NCI-H1092 treated with DMSO at 0.1 percent for 48 hours (cell line): ENCODE measurements at regions not wholly inside any gene's neighbourhood (a gene's known extent, or its start where the extent isn't known, plus 50 kb on each side); places are given as distances from the start of the nearest gene placed in this dataset.
"Not testable (repeated sequence)": the region's sequence is repeated elsewhere in the genome, so short reads cannot be mapped to it uniquely, and the experiment has no call there.

Experiments used
- DNase-seq: peaks from one replicate; lab custom pipeline; 2025; lab: John Stamatoyannopoulos, UW

DNA sequence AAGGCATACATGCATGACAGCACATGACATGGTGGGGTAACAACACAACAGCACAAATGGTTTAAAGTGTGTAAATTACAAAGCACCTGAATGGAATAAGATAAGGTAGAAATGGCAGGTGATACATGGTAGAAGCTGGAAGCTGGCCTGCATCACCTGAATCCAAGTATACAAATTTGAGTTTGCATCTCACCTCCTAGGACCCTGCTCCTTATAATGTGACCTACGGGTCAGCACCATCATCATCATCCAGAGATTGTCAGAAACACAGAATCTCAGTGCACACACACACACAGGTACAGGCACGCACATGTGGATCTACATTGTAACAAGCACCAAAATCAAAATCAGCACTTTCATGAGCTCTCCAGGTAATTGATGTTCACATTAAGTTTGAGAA, 1048.2 kb upstream of the AUTS2 start:
- DNase-seq, result no peak

GRCh38 chr7:68550635-68551034, 1047.6 kb upstream of the AUTS2 start:
- no peak for DNase-seq

- no peak for DNase-seq
Measured at GRCh38 chr7:68556537-68556936, 1041.7 kb upstream of the AUTS2 start.

DNA sequence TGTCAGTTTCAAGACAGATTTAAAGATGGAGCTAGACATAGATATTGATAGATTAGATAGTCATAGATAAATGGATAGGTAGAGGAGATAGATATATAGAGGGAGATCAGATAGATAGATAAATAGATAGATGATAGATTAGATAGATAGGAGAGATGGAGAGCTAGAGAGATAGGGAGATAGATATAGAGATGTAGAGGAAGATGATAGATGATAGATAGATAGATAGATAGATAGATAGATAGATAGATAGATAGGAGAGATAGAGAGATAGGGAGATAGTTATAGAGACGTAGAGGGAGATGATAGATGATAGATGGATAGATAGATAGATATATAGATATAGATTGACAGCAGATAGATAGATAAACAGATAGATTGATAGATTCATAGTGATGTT, 1038.8 kb upstream of the AUTS2 start:
- DNase-seq, result no peak

DNA sequence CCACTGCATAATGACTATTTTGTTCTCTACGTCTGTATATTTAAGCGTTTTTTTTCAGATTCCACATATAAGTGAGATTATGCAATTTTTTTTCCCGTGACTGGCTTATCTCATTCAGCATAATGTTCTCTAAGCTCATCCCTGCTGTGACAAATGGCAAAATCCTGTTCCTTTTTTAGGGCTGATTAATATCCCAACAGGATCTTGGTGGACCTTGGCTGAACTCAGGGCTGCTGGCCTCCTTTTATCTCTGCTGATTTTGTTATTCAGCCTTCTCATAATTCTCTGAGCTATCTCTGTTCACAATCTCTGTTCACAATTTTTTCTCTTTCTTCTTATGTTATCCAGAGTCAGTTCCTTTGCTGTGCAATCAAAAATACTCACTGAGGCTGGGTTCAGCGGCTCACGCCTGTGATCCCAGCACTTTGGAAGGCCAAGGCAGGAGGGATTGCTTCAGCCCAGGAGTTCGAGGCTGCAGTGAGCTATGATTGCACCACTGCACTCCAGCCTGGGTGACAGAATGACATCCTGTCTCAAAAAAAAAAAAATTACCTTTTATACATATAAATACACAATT, 1035.9 kb upstream of the AUTS2 start:
- no peak for DNase-seq

DNA sequence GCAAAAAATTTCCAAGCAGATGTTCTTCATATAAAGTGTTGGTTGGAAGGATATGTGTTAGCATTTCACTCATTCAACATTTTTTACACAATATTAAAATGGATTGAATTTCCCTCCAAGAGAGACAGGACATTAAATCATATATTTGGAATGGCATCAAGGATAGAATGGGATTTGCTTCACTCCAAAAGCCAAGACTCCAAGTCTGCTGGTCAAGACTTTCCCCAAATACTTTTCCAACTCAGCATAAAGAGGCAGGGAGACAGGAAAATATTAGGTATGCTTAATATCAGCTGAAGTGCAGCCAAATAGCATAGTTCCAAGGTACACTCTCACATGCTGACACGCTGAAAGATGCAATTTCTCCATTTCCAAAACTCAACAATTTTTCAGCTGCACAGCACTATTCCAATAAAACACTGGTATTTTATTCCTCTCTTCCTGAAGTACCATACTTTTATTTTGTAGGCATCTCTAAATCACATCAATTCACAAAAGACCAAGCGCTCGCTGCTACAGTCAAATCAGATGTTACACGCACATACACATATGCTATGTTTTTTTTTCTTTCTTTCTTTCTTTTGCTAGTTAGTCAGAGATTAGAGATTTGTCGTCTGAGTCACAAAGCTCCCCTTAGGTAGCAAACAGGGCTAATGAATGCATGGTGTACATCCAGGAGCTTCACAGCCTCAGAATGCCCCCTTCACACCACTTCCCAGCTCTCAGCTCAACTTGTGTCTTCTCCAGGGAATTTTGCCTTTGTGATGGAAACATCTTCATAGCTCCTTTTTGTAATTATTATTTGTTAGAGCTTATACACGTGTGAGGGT, 1033.8 kb upstream of the AUTS2 start:
- no peak for DNase-seq

GRCh38 chr7:68571286-68571685, 1027.0 kb upstream of the AUTS2 start:
- no peak for DNase-seq

DNA sequence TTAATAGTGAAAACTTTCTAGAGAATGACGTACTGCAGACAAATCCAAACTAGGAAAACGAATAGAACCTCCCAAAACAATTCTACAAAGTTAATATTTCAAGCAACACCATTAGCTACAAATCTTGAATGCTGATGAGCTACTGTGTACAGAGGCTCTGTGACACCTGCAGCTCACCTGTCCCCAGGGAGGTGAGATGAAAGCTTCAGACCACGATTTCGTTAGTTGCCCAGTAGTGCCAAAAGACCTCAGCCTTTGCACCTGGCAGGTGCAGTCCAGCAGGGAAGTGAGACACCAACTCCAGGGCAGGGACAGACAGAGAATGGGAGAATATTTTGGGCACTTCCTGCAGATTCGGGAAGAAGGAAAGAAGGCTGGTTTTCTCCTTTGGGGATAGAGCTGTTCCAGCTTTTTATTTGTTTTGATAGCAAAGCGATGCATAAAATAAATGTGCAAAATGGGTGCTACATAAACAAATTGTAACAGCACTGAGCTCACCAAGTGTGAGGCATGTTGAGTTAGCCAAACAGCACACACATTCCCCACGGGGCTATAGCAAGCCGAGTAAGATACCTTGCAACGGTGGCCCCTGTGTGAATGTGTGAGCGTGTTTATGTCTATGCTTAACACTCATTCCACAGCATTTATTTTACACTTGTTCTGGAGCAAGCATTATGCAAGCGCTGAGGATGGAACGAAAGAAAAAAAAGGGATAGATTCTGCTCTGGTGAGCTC, 1024.8 kb upstream of the AUTS2 start:
- peak; percentile 20 for DNase-seq

DNA sequence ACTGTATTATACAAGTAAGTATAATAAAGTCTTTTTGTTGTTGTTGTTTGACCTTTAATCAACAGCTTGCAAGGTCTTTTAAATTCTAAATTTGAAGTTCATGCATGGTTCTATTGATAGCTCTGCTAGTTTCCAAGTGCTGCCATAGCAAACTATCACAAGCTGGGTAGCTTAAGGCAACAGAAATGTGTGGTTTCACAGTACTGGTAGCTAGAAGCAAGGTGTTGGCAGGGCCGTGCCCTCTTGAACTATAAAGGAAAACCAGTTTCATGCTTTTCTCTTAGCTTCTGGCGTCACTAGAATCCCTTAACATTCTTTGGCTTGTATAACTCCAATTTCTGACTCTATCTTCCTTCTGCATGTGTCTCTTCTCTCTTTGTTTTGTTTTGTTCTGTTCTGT, 1021.9 kb upstream of the AUTS2 start:
- no peak for DNase-seq

DNA sequence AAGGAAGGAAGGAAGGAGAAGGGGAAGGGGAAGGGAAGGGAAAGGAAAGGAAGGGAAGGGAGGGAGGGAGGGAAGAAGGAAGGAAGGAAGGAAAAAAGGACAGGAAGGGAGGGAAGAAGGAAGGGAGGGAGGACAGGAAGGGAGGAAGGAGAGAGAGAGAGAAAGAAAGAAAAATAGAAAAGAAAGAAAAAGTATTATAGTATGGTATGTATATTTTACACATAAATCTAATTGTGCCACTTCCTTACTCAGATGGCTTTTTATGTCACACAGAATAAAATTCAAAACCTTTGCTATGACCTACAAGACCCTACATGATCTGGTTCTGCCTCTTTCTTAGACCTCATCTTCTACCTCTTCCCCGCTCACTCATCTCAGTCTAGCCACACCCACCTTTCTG, 1016.9 kb upstream of the AUTS2 start:
- no peak for DNase-seq

- DNase-seq, result no peak
Measured at GRCh38 chr7:68587599-68587998, 1010.7 kb upstream of the AUTS2 start.

- peak; percentile 53 for DNase-seq
Measured at GRCh38 chr7:68601826-68602225, 996.4 kb upstream of the AUTS2 start.

- no peak for DNase-seq
Measured at GRCh38 chr7:68604541-68604940, 993.7 kb upstream of the AUTS2 start.

DNA sequence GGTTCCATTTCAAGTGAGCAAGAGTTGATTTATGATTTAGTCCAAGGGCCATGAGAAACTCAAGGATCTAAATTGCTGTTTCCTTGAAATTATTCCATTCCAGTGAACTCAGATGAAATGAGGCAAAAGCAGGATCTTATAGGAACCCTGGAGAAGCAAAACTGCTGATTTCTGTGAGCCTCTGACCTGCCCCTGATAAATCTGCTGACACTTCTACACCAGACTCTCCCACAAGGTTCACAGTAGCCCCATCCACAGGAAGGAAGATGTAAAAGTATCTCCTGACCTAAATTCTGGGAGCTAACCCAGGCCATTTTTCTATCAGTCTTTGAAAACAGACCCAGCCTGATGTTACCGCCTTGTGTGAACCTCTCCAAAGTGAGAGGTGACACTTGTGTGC, 987.6 kb upstream of the AUTS2 start:
- no peak for DNase-seq

DNA sequence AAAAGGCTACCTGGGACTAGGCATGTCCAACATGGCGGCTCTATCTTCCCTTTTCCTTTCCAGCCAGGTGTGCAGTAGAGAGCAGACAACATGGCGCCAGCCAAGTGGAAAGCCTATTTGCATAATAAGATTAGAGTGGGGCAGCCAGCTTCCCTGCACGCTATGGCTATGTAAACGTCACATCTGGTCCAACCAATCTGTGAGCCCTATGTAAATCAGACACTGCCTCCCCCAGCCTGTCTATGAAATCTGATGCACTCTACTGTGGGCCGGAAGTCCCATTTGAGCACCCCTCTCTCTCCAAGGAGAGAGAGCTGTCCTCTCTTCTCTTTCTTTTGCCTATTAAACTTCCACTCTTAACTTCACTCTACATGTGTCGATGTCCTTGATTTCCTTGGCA, 984.9 kb upstream of the AUTS2 start:
- no peak for DNase-seq

GRCh38 chr7:68613897-68614296, 984.4 kb upstream of the AUTS2 start:
- DNase-seq, result no peak

- no peak for DNase-seq
Measured at GRCh38 chr7:68619526-68619925, 978.7 kb upstream of the AUTS2 start.

- peak; percentile 88 for DNase-seq
Measured at GRCh38 chr7:68622500-68622899, 975.8 kb upstream of the AUTS2 start.

DNA sequence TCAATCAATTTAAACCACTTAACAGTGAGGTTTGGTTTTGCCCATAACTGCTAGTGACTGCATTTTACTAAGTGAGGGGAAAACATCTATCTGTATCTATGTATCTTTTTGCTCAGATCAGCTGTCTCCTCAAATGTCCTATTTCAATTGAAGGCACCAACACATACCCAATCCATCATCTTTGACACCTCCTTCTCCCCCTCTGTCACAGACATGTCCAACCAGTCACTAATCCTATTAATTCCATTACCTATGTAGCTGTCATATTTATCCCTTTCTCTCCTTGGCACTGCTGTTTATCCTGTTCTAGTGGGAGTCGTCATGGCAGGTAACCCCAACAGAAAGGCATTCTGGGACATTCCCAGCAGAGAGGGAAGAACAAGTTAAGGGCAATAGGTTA, 975.2 kb upstream of the AUTS2 start:
- DNase-seq, result no peak

DNA sequence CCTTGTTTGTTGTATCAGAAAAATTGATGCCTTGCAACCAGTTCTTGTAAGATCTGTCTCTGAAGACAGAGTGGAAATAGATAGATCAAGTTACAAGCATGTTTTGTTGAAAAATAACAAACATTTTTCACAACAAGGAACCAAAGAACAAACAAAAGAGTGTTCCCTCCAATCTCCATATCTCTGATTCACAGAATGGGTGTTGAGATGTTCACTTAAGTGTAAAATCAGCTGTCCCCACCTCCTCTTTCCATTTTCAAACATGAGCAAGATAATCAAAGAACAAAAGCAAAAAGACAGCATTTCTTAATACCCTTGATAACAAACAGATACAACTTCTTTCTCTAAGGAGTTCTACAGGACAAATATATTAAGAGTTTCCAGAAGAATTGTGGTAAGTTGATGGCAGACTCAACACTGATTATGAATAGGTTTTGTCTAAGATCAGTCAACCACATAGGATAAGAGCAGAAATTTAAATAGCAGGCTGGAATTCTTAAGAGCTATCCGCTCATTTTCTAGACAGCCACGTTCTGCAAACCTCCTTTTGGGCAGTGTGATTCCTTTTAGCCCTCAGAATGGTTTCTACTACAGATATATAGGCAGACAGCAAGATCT, 970.9 kb upstream of the AUTS2 start:
- DNase-seq, result no peak

DNA sequence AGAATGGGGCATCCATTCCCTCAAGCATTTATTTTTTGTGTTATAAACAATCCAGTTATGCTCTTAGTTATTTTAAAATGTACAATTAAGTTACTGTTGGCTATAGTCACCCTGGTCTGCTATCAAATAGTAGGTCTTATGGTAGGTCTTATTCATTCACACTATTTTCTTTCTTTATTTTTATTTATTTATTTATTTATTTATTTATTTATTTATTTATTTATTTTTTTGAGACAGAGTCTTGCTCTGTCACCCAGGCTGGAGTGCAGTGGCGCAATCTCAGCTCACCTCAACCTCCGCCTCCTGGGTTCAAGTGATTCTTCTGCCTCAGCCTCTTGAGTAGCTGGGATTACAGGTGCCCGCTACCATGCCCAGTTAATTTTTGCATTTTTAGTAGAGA, 967.4 kb upstream of the AUTS2 start:
- not testable (repeated sequence) for DNase-seq

GRCh38 chr7:68640103-68640502, 958.2 kb upstream of the AUTS2 start:
- no peak for DNase-seq

DNA sequence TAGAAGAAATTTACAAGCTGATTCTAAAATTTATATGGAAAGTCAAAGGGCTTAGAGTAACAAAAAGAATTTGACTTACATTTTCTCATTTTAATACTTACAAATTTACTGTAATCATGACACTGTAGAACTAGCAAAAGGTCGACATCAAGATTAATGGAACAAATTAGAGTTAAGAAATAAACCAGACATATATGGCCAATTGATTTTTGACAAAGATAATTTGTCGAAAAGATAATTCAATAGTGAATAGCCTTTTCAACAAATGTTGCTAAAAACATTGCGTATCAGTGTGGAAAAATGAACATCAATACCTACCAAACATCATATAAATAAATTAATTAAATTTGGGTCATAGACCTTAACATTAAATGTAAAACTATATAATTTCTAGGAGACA, 955.5 kb upstream of the AUTS2 start:
- DNase-seq, result no peak
